Keratinocyte (primary cell): ENCODE measurements at regions not wholly inside any gene's neighbourhood (a gene's known extent, or its start where the extent isn't known, plus 50 kb on each side); places are given as distances from the start of the nearest gene placed in this dataset.

Source experiments
- DNase-seq: peaks from one replicate; pipeline ENCODE4 v3.0.0-alpha.2; 2011; ENCODE audit warnings: low read depth, missing footprints, low spot score
- FAIRE-seq: peaks from 2 replicates; lab custom pipeline; 2011; peaks lifted over from hg19 to GRCh38; lab: Jason Lieb, UNC
- H2AFZ ChIP-seq: 2 replicates; pipeline ENCODE4 v1.6.0; 2012; ENCODE audit warnings: low read length, control low read depth, inconsistent platforms; ENCODE audit not compliant: control insufficient read depth
- H3K27ac ChIP-seq: 2 replicates; pipeline ENCODE4 v1.5.1; 2011; ENCODE audit warnings: low read length; ENCODE audit not compliant: control insufficient read depth, insufficient read depth
- H3K27me3 ChIP-seq: 3 replicates; pipeline ENCODE4 v1.6.0; 2011; ENCODE audit warnings: low read length; ENCODE audit not compliant: control insufficient read depth, insufficient read depth; ENCODE audit errors: extremely low read depth
- H3K36me3 ChIP-seq, 2 experiments: 2 replicates in 1 of 2; 3 replicates in 1 of 2; pipeline ENCODE4 v1.5.1; 2011; ENCODE audit warnings: low read length in 2 of 2, mild to moderate bottlenecking in 1 of 2; ENCODE audit not compliant: control insufficient read depth in 2 of 2, insufficient read depth in 2 of 2; ENCODE audit errors: extremely low read depth in 1 of 2
- H3K4me1 ChIP-seq: 3 replicates; pipeline ENCODE4 v1.5.1; 2011; ENCODE audit warnings: low read length; ENCODE audit not compliant: control insufficient read depth, insufficient read depth; ENCODE audit errors: extremely low read depth
- H3K4me2 ChIP-seq: 3 replicates; pipeline ENCODE4 v1.6.0; 2011; ENCODE audit warnings: low read depth, low read length; ENCODE audit not compliant: control insufficient read depth, insufficient read depth; ENCODE audit errors: extremely low read depth
- H3K4me3 ChIP-seq, 3 experiments: fragments of 200-600 bp in 1 of 3; sonication (generic) in 1 of 3; 2 replicates in 2 of 3; 3 replicates in 1 of 3; pipeline ENCODE4 v1.5.1; 2011 to 2016; ENCODE audit warnings: low read length in 3 of 3, mild to moderate bottlenecking in 3 of 3, control low read depth in 2 of 3, inconsistent platforms in 1 of 3, low read depth in 1 of 3, mixed read lengths in 1 of 3, mixed run types in 1 of 3, moderate library complexity in 1 of 3; ENCODE audit not compliant: control insufficient read depth in 2 of 3, insufficient read depth in 2 of 3; ENCODE audit errors: extremely low read depth in 1 of 3
- H3K79me2 ChIP-seq: 2 replicates; pipeline ENCODE4 v1.6.0; 2012; ENCODE audit warnings: low read length; ENCODE audit not compliant: control insufficient read depth, insufficient read depth
- H3K9ac ChIP-seq: 3 replicates; pipeline ENCODE4 v1.6.0; 2011; ENCODE audit warnings: low read length; ENCODE audit not compliant: control insufficient read depth, insufficient read depth; ENCODE audit errors: extremely low read depth
- H3K9me1 ChIP-seq: 3 replicates; pipeline ENCODE4 v1.6.0; 2011; ENCODE audit warnings: low read length; ENCODE audit not compliant: control insufficient read depth, insufficient read depth; ENCODE audit errors: extremely low read depth
- H3K9me3 ChIP-seq: 2 replicates; pipeline ENCODE4 v1.5.1; 2012; ENCODE audit warnings: low read depth, low read length; ENCODE audit not compliant: control insufficient read depth
- H4K20me1 ChIP-seq: 3 replicates; pipeline ENCODE4 v1.6.0; 2011; ENCODE audit warnings: low read length; ENCODE audit not compliant: control insufficient read depth, insufficient read depth; ENCODE audit errors: extremely low read depth
- CTCF ChIP-seq, 3 experiments: IDR thresholded peaks in 1 of 3; conservative IDR thresholded peaks in 1 of 3; optimal IDR thresholded peaks in 1 of 3; 2 replicates in 2 of 3; 3 replicates in 1 of 3; pipeline versions ENCODE3 to v1.5.1; 2011; ENCODE audit warnings: low read length in 3 of 3, mild to moderate bottlenecking in 3 of 3, moderate library complexity in 2 of 3, control low read depth in 1 of 3, inconsistent platforms in 1 of 3; ENCODE audit not compliant: insufficient read depth in 2 of 3; ENCODE audit errors: extremely low read depth in 1 of 3
- EZH2 ChIP-seq: IDR thresholded peaks from one replicate; pipeline ENCODE4 v1.6.1; 2012; ENCODE audit warnings: inconsistent platforms, mild to moderate bottlenecking, low read length, moderate library complexity
- dilution Hi-C: fragments of 300-500 bp; cut with MboI; formaldehyde crosslinking; loops from one replicate; pipeline ENCODE4 v1.7.0; 2020; ENCODE audit warnings: low sequenced_read_pairs; ENCODE audit not compliant: extremely low pct_ligation_motif_present

- Histone ChIP-seq H3K9me3 (peaks cover 6% of the 10 kb centered on the region), H2AFZ (no peak overlapping the region), H3K4me3 (no peak overlapping the region), H3K79me2 (no peaks in the 10 kb centered on the region), H3K4me1 (no peaks in the 10 kb centered on the region), H3K9me1 (no peaks in the 10 kb centered on the region), H3K36me3 (no peaks in the 10 kb centered on the region), H4K20me1 (no peaks in the 10 kb centered on the region), H3K27me3 (no peaks in the 10 kb centered on the region), H3K27ac (no peak overlapping the region), H3K4me2 (no peak overlapping the region), H3K9ac (no peak overlapping the region)
- FAIRE-seq (no peak), DNase-seq (no peak)
- dilution Hi-C loops: no loop called here
- no peak for TF ChIP-seq EZH2
- no peak for TF ChIP-seq CTCF (optimal IDR thresholded peaks at IDR 0.05 in 1 of 3, IDR thresholded peaks at IDR 0.05 in 1 of 3, conservative IDR thresholded peaks at IDR 0.05 in 1 of 3; ENCODE audit: extremely low read depth in 1 of 3, insufficient read depth in 2 of 3, low read length in 3 of 3)
These were observed 753.1 kb upstream of the FRG1 start for GRCh38 chr4:189187531-189188052.

- Histone ChIP-seq H3K4me3 (no peak overlapping the region), H3K4me2 (no peak overlapping the region), H2AFZ (no peak overlapping the region), H3K9me1 (no peaks in the 10 kb centered on the region), H3K36me3 (no peaks in the 10 kb centered on the region), H4K20me1 (no peaks in the 10 kb centered on the region), H3K9me3 (no peaks in the 10 kb centered on the region), H3K4me1 (no peaks in the 10 kb centered on the region), H3K27ac (no peak overlapping the region), H3K27me3 (no peaks in the 10 kb centered on the region), H3K9ac (no peak overlapping the region), H3K79me2 (no peaks in the 10 kb centered on the region)
- dilution Hi-C loops: no loop called here
- TF ChIP-seq CTCF (optimal IDR thresholded peaks at IDR 0.05 in 1 of 3, IDR thresholded peaks at IDR 0.05 in 1 of 3, conservative IDR thresholded peaks at IDR 0.05 in 1 of 3; ENCODE audit: extremely low read depth in 1 of 3, insufficient read depth in 2 of 3, low read length in 3 of 3) (no peak), EZH2 (no peak)
- FAIRE-seq (no peak), DNase-seq (no peak)
These were observed 742.0 kb upstream of the FRG1 start for GRCh38 chr4:189198624-189199023.
